NCI-H2081 treated with DMSO at 0.1 percent for 48 hours (cell line): ENCODE measurements at regions not wholly inside any gene's neighbourhood (a gene's known extent, or its start where the extent isn't known, plus 50 kb on each side); places are given as distances from the start of the nearest gene placed in this dataset.
"Not testable (repeated sequence)": the region's sequence is repeated elsewhere in the genome, so short reads cannot be mapped to it uniquely, and the experiment has no call there.

ENCODE experiments used
- DNase-seq: peaks from one replicate; lab custom pipeline; 2025; lab: John Stamatoyannopoulos, UW

DNA sequence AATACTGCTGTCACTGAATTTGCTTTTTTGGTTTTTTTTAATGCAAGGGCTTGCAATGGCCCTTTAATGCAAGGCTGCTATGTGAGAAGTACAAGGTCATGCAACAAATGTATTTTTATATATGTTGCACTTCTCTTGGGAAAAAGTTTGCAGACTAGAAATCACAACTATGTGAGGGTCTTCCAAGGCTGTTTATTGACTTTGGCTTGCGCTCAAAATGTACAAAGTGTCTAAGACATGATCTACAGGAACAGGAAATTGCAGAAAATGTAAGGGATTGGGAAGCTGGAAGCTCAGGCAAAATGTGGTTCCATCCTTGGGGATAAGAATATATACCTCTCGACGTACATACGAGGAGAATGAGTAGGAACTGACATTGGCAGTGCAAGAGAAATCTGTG, 92.2 kb upstream of the F13A1 start:
- no peak for DNase-seq

DNA sequence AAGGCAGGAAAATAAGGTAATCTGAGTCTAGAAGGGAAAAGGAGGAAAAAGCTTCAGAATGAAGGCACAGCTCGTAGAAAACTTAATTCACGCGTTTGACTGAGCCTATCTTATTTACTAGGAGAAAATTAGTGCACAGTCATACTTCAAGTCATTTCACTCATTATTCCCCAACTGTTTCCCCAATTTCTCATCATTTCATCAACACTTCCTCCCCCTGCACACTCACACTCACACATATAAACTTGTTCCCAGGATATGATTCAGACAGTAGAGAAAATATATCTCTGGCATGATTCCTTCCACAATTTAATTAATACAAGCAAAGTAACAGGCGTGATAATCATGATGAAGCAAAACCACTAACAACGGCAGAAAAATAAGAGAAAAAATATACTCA, 94.5 kb upstream of the F13A1 start:
- no peak for DNase-seq

DNA sequence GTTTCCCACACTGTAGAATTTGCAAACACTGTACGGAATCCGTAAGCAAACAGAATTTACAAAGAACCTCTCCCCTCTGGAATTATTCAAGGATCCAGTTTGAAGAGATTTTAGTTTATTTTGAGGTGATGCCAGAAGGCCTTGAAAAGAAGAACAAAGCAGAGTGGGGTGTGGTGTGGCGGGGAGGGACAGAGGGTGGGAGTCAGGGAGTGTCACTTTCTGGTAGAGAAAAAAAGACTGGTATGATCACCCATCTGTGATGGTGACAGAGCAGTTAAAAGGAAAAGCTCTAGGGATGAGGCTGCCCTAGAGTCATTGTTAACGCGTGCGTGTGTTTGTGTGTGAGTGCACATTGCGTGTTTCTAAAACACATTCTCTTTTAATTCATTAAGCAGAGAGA, 97.0 kb upstream of the F13A1 start:
- DNase-seq: no peak

DNA sequence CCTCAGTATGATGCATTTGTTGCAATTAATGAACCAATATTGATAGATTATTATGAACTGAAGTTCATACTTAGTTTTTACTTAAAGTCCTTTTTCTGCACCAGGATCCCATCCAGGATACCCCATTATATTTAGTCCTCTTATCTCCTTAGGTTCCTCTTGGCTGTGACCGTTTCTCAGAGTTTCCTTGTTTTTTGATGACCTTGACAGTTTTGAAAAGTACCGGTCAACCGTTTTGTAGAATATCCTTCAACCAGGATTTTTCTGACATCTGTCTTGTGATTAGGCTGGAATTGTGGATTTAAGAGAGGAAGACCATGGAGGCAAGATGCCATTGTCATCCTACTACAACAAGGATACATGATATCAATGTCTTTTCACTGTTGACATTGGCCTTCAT, 98.0 kb upstream of the F13A1 start:
- DNase-seq: no peak

DNA sequence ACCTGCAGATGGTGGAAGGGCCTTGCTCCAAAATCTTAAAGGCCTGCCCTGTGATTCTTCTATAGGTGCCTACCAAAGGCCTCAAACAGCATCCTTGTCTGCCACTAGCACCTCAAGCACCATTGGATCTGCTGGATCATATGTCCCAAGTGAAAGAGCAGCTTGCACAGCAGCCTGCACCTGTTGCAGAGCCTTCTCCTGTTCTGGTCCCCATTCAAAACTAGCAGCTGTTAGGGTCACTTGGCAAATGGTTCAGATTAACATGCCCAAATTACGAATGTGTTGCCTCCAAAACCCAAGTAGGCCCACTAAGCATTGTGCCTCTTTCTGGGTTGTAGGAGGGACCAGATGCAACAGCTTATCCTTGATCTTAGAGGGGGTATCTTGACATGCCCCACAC, 99.6 kb upstream of the F13A1 start:
- DNase-seq: no peak

- no peak for DNase-seq
Measured at GRCh38 chr6:6434151-6434550, 113.7 kb upstream of the F13A1 start.

DNA sequence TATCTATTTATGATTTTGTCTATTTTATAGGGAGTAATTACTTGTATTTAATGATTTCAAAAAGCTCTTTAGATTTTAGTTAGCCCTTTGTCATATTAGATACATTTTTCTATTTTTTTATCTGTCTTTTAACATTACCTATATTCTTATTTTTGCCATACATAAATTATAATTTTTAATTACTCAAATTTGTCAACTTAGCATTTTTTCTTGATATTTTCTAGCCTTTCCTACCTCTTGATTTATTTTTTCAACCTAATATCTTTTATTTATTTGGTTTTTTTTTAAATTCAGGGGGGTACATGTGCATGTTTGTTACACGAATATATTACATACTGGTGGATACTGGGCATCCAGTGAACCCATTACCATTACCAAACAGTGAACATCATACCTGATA, 114.3 kb upstream of the F13A1 start:
- no peak for DNase-seq

GRCh38 chr6:6436366-6436765, 115.9 kb upstream of the F13A1 start:
- no peak for DNase-seq

GRCh38 chr6:6436946-6437345, 116.5 kb upstream of the F13A1 start:
- no peak for DNase-seq

- no peak for DNase-seq
Measured at GRCh38 chr6:6438286-6438685, 117.8 kb upstream of the F13A1 start.

DNA sequence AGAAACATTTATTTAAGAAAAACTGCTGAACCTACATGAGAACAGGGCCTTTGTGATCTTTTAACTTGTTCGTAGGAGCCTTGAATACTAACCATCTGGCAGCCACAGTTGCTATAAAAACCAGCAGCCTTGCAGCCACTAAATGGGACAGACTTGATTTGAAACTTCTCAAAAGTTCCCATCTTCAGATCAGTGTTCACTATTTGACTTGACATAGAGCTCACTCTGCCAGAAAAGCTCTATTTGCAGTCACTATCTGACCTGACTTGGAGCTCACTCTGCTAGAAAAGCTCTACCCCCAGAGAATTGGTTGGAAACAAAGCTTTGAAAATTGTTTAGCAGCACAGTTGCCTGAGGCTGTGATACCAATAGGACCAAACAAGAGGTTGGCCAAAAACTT, 119.3 kb upstream of the F13A1 start:
- DNase-seq: no peak

DNA sequence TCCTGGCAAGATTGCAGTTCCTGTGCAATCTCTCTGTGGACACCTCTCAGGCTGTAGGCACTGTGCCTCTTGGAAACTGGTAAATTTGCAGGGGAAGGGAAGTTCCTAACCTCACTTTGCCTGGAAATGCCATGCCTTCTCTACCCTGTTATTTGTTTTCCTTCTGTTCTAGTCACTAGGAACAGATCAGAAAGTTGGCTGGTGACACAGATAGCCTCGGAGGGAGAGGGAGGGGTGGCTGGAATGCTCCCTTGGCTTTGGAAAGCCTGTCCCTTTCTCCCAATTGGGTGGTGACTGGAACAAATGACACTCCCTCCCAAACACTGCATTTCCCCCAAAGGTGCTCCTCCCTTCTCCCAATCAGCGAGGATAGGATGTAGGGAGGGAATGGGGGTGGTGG, 131.5 kb upstream of the F13A1 start:
- DNase-seq: no peak

- no peak for DNase-seq
Measured at GRCh38 chr6:6453186-6453585, 132.7 kb upstream of the F13A1 start.

DNA sequence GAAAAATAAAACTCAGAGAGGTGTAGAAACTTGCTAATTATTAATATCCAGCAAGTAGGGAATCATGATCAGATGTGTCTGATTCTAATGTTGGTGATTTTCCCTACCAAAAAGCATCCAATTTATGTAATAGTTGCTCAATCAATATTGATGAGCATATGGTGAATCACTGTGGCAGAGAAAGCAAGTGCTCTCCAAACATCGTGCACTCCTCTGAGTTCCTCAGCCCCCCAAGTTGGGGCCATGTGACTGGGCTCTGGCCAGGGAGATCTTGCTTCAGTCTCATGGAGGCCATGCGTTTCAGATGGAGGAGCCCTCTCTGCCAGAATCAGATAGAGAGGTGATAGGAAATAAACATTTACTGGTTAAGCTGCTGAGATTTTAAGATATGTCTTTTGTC, 133.2 kb upstream of the LY86 start:
- no peak for DNase-seq

DNA sequence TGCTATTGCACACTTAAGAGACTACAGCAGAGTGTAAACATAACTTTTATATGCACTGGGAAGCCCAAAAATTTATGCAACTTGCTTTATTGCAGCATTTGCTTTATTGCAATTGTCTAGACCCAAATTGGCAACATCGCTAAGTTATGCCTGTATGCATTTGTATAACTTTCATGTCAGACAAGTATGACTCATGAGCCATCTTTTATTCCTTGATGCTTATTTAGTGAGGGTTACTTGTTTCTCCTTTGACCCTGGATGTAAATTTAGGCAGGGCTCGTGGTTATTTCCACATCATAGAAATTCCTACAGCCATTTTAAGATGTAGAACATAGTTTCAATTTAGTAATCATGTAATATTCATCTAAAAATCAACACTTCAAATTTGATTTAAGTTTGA, 130.3 kb upstream of the LY86 start:
- DNase-seq: no peak

- not testable (repeated sequence) for DNase-seq
Measured at GRCh38 chr6:6459963-6460362, 128.6 kb upstream of the LY86 start.

- no peak for DNase-seq
Measured at GRCh38 chr6:6460416-6460815, 128.1 kb upstream of the LY86 start.

- no peak for DNase-seq
Measured at GRCh38 chr6:6461138-6461537, 127.4 kb upstream of the LY86 start.

- DNase-seq: no peak
Measured at GRCh38 chr6:6466967-6467761, 121.4 kb upstream of the LY86 start.

DNA sequence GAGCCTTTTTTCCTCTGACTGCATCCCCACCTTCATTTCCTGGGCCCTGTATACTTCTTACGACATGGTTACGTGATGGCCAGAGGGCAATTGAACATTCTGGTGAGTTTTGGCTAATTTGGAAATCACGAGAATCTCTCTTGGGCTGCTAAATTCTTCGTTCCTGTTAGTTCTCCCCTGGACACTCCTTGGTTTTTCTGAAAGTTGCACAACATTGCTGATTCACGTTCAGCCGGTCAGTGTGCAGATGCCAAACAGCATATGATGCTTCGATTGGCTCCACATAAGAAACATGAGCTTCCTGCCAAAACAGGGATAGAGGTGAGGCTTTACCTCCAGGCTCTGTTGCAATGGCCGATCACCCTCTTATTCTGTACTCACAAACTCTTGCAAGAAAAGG, 119.4 kb upstream of the LY86 start:
- no peak for DNase-seq

GRCh38 chr6:6470123-6470522, 118.4 kb upstream of the LY86 start:
- DNase-seq: no peak

- DNase-seq: no peak
Measured at GRCh38 chr6:6471276-6471675, 117.2 kb upstream of the LY86 start.

- peak; percentile 99 for DNase-seq
Measured at GRCh38 chr6:6474170-6474920, 114.2 kb upstream of the LY86 start.

DNA sequence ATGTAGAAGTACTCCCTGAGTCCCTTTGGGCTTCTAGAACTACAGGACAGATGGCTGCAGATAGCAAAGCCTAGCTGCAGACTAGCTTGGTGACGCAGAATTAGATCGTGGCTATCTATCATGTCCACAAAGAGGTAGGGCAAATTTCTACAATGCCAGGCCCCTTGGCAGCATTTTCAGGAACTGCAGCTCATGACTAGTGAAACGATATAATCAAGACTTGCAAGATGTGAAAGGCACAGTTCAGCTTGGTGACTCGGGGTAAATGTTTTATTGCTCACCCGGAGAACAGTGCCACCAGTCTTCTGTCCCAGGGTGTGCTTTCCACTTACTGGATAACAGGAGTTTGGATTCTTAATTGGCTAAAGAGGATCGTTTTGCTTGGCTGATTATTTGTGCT, 108.7 kb upstream of the LY86 start:
- DNase-seq: no peak
